ENCODE measurements at regions not wholly inside any gene's neighbourhood (a gene's known extent, or its start where the extent isn't known, plus 50 kb on each side); places are given as distances from the start of the nearest gene placed in this dataset.

GRCh38 chr16:25464058-25464457 lies 206.4 kb upstream of the ZKSCAN2 start:
- no peak for DNase-seq (ENCODE audit: low read depth, low spot score)
- no peaks in the 10 kb centered on the region for H3K27me3 ChIP-seq (ENCODE audit: control insufficient read depth, insufficient read depth, low read length)
- CTCF ChIA-PET = no interaction called here
- H3K27ac ChIP-seq (ENCODE audit: low read depth, low read length) = no peak overlapping the region
- POLR2A ChIA-PET = no interaction called here
- H3K9me3 ChIP-seq (ENCODE audit: control insufficient read depth, insufficient read depth, low read length) = peaks cover 9% of the 10 kb centered on the region; the same call in 1 of the 2 replicates
- no peak overlapping the region for H3K4me3 ChIP-seq (ENCODE audit: low read depth, low read length)
- TF ChIP-seq CTCF (IDR thresholded peaks at IDR 0.05; ENCODE audit: low read depth, low read length) = no peak

- H3K9me3 ChIP-seq (ENCODE audit: control insufficient read depth, insufficient read depth, low read length) = peaks cover 4% of the 10 kb centered on the region; the same call in 1 of the 2 replicates
- H3K27me3 ChIP-seq (ENCODE audit: control insufficient read depth, insufficient read depth, low read length) = no peaks in the 10 kb centered on the region
- no peak for TF ChIP-seq CTCF (IDR thresholded peaks at IDR 0.05; ENCODE audit: low read depth, low read length)
- POLR2A ChIA-PET = no interaction called here
- CTCF ChIA-PET = no interaction called here
- no peak overlapping the region for H3K4me3 ChIP-seq (ENCODE audit: low read depth, low read length)
- no peak for DNase-seq (ENCODE audit: low read depth, low spot score)
- H3K27ac ChIP-seq (ENCODE audit: low read depth, low read length) = no peak overlapping the region
These were observed 192.2 kb upstream of the ZKSCAN2 start for GRCh38 chr16:25449802-25450201.

- POLR2A ChIA-PET = no interaction called here
- Histone ChIP-seq H3K27ac (ENCODE audit: low read depth, low read length) (no peak overlapping the region), H3K27me3 (ENCODE audit: control insufficient read depth, insufficient read depth, low read length) (no peaks in the 10 kb centered on the region), H3K9me3 (ENCODE audit: control insufficient read depth, insufficient read depth, low read length) (peaks cover 12% of the 10 kb centered on the region; the same call in 1 of the 2 replicates), H3K4me3 (ENCODE audit: low read depth, low read length) (no peak overlapping the region)
- no peak for TF ChIP-seq CTCF (IDR thresholded peaks at IDR 0.05; ENCODE audit: low read depth, low read length)
- CTCF ChIA-PET = no interaction called here
- no peak for DNase-seq (ENCODE audit: low read depth, low spot score)
These were observed 186.3 kb upstream of the ZKSCAN2 start for GRCh38 chr16:25443994-25444393.

GRCh38 chr16:25434064-25434463 lies 176.4 kb upstream of the ZKSCAN2 start:
- Histone ChIP-seq H3K4me3 (ENCODE audit: low read depth, low read length) (no peak overlapping the region), H3K27me3 (ENCODE audit: control insufficient read depth, insufficient read depth, low read length) (no peaks in the 10 kb centered on the region), H3K9me3 (ENCODE audit: control insufficient read depth, insufficient read depth, low read length) (peaks cover 4% of the 10 kb centered on the region), H3K27ac (ENCODE audit: low read depth, low read length) (no peak overlapping the region)
- TF ChIP-seq CTCF (IDR thresholded peaks at IDR 0.05; ENCODE audit: low read depth, low read length) = no peak
- POLR2A ChIA-PET = no interaction called here
- DNase-seq (ENCODE audit: low read depth, low spot score) = no peak
- CTCF ChIA-PET = no interaction called here

GRCh38 chr16:25433388-25433787 lies 175.7 kb upstream of the ZKSCAN2 start:
- no peak for DNase-seq (ENCODE audit: low read depth, low spot score)
- no peak for TF ChIP-seq CTCF (IDR thresholded peaks at IDR 0.05; ENCODE audit: low read depth, low read length)
- ChIA-PET CTCF (no interaction called here), POLR2A (no interaction called here)
- no peak overlapping the region for H3K4me3 ChIP-seq (ENCODE audit: low read depth, low read length)
- no peaks in the 10 kb centered on the region for H3K27me3 ChIP-seq (ENCODE audit: control insufficient read depth, insufficient read depth, low read length)
- H3K27ac ChIP-seq (ENCODE audit: low read depth, low read length) = no peak overlapping the region
- no peaks in the 10 kb centered on the region; the same call in none of the 2 replicates for H3K9me3 ChIP-seq (ENCODE audit: control insufficient read depth, insufficient read depth, low read length)

Measured in AG04450 (cell line).